ENCODE measurements at regions not wholly inside any gene's neighbourhood (a gene's known extent, or its start where the extent isn't known, plus 50 kb on each side); places are given as distances from the start of the nearest gene placed in this dataset.

DNA sequence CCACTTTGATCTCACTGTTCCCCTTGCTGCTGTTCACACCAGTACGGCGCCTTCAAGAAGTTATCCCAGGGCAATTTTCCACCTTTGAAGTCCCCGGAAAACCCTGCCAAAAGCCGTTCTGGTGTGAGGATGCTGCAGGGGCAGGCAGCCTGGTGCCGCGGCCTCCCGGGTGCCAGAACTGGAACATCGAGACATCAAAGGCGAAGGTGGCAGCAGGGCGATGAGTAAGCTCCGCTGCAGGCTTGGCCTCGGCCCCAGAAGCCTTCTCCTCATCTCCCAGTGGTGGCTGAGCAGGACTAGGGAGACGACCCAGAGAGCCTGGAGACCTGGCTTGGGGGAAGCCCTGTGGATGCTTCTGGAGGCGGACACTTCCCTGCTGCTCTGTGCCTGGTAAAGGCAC, 115.3 kb upstream of the MSX2 start:
- Mint-ChIP-seq H3K4me1 (ENCODE audit: low read depth) (no peaks in the 10 kb centered on the region), H3K36me3 (ENCODE audit: low read depth) (no peaks in the 10 kb centered on the region), H3K9me3 (ENCODE audit: insufficient read depth) (no peaks in the 10 kb centered on the region), H3K4me3 (no peak overlapping the region), H3K27ac (no peak overlapping the region), H3K27me3 (ENCODE audit: low read depth) (peaks cover 3% of the 10 kb centered on the region)
- CTCF ChIA-PET: no interaction called here
- no peak for ATAC-seq
- POLR2A ChIA-PET: no interaction called here
- no peak for DNase-seq

DNA sequence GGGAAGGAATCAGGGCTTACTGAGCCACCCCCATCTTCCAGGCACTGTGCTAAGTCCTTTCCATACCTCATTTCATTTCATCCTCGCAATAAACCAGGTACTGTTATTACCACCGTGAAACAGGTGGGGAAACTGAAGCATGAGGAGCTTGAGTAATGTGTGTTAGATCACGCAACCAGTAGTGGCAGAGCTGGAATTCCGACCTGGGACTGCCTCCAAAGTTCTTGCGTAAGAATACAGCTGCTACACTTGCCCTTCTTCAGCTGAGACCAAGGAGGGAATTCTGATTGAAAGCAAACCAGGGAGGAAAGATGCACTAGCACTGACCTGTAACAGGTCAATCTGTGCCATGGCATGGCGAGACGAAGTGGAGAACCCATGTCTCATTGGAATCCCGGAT, 113.4 kb upstream of the MSX2 start:
- ATAC-seq (no peak), DNase-seq (no peak)
- no peak overlapping the region for H3K27ac Mint-ChIP-seq
- no peaks in the 10 kb centered on the region for H3K4me1 Mint-ChIP-seq (ENCODE audit: low read depth)
- CTCF ChIA-PET: no interaction called here
- H3K9me3 Mint-ChIP-seq (ENCODE audit: insufficient read depth): no peaks in the 10 kb centered on the region
- H3K4me3 Mint-ChIP-seq: no peak overlapping the region
- H3K36me3 Mint-ChIP-seq (ENCODE audit: low read depth): no peaks in the 10 kb centered on the region
- peaks cover 3% of the 10 kb centered on the region for H3K27me3 Mint-ChIP-seq (ENCODE audit: low read depth)
- POLR2A ChIA-PET: no interaction called here

DNA sequence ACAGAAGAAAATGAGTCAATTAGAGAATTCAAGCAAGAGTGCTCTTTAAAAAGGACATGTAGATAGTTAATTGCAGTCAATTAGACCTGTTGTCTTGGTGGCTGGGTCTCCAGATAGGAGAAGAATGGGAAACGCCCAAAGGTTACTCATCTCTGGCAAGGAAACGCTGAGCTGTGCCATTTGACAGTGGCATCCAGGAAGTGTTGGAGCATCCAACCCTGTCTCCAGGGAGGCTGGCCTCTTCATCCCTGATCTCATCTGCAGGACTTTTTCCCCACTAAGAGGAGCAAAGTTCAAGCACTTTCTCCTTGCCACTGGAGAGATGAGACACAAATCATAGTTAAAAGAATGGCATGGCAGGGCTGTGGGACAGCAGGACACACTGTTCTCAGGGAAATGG, 111.7 kb upstream of the MSX2 start:
- DNase-seq (no peak), ATAC-seq (no peak)
- Mint-ChIP-seq H3K27me3 (ENCODE audit: low read depth) (no peaks in the 10 kb centered on the region), H3K9me3 (ENCODE audit: insufficient read depth) (no peaks in the 10 kb centered on the region), H3K4me1 (ENCODE audit: low read depth) (no peaks in the 10 kb centered on the region), H3K27ac (no peak overlapping the region), H3K36me3 (ENCODE audit: low read depth) (no peaks in the 10 kb centered on the region), H3K4me3 (no peak overlapping the region)
- CTCF ChIA-PET: no interaction called here
- POLR2A ChIA-PET: no interaction called here

DNA sequence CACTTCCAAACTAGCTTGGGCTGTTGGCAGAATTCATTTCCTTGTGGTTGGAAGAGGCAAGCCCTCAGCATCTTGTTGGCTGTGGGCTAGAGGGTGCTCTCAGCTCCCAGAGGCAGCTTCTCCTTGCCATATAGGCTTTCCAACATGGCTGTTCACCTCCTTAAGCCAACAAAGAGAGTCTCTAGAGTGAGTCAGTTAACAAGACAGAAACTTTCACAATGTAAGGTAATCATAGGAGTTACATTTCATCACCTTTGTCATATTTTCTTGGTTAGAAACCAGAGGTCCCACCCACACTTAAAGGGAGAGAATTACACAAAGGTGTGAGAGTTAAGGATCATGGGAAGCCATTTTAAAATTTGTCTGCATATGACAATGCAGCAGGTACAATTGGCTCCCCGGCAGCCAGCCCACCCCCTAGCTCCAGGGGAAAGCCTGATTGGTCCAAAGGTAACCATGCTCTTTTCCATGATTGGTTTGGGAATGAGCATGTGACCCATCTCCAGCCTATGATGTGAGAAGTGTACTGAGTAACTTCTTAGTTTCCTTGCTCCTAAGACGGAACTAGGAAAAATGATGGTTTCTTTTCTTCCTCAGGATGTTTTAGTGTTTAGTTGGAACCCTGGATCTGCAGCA, 109.8 kb upstream of the MSX2 start:
- CTCF ChIA-PET: interaction anchor here (1.0 kb wide), 1 partner anchor 50 kb away, joined by 3 read pairs; no protein-coding TSS in a partner anchor
- no peaks in the 10 kb centered on the region for H3K27me3 Mint-ChIP-seq (ENCODE audit: low read depth)
- no peaks in the 10 kb centered on the region for H3K4me1 Mint-ChIP-seq (ENCODE audit: low read depth)
- H3K27ac Mint-ChIP-seq: no peak overlapping the region
- no peak for ATAC-seq
- no peak for DNase-seq
- no peak overlapping the region for H3K4me3 Mint-ChIP-seq
- H3K9me3 Mint-ChIP-seq (ENCODE audit: insufficient read depth): no peaks in the 10 kb centered on the region
- POLR2A ChIA-PET: no interaction called here
- H3K36me3 Mint-ChIP-seq (ENCODE audit: low read depth): no peaks in the 10 kb centered on the region

DNA sequence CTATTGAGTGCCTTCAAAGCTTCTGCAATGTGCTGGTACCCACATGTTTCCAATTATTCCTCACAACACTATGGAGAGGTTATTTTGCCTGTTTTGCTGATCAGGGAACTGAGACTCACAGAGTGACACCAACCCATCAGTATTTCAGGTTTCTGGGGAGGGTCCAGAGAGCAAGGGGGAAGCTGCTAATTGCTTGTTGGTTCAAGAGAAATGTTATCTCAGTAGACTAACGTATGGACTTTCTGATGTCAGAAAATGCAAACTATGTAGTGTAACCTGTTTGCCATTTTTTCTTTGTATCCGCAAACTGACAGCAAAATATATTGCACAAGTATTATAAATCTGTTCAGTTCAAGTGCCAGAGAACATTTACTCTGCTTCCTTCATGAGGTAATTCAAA, 108.3 kb upstream of the MSX2 start:
- DNase-seq (no peak), ATAC-seq (no peak)
- Mint-ChIP-seq H3K27ac (no peak overlapping the region), H3K36me3 (ENCODE audit: low read depth) (no peaks in the 10 kb centered on the region), H3K4me1 (ENCODE audit: low read depth) (no peaks in the 10 kb centered on the region), H3K27me3 (ENCODE audit: low read depth) (no peaks in the 10 kb centered on the region), H3K4me3 (no peak overlapping the region), H3K9me3 (ENCODE audit: insufficient read depth) (no peaks in the 10 kb centered on the region)
- ChIA-PET CTCF (no interaction called here), POLR2A (no interaction called here)

DNA sequence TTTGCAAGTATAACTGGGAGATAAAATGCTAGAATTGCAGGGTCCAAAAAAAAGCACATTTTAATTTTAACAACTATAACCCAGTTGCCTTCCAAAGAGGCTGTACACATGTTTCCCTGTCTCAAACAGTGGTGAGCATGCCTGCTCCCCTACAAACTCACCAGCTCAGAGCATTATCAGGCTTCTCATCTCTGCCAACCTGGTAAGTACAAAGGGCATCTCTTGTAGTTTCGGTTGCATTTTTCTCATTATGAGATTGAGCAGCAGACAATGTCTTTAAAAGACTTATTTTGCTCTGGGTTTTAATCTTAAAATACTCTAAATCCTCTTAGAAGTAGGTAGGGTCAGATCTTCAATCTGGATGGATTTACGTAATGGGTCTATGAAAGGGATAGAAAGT, 107.1 kb upstream of the MSX2 start:
- DNase-seq (no peak), ATAC-seq (no peak)
- Mint-ChIP-seq H3K9me3 (ENCODE audit: insufficient read depth) (no peaks in the 10 kb centered on the region), H3K4me1 (ENCODE audit: low read depth) (no peaks in the 10 kb centered on the region), H3K4me3 (no peak overlapping the region), H3K27ac (no peak overlapping the region), H3K27me3 (ENCODE audit: low read depth) (no peaks in the 10 kb centered on the region), H3K36me3 (ENCODE audit: low read depth) (no peaks in the 10 kb centered on the region)
- CTCF ChIA-PET: no interaction called here
- POLR2A ChIA-PET: no interaction called here

DNA sequence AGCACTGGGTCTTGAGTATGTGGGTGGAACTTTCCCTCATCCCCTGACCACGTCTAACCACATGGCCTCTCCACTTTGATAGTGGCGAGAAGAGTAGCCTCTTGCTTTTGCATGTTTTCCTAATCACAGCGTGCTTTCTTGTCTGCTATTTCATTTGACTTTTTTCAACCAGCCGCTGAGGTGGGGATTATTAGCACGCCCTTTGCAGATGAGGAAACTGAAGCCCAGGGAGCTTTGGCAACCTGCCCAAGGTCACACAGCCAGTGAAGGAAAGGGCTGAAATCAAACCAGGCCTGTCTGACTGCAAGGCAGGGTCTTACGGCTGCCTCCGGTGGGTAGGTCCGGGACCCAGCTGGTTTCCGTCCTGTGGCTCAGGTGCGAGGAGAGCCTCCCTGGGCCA, 106.5 kb upstream of the MSX2 start:
- H3K27ac Mint-ChIP-seq: no peak overlapping the region
- POLR2A ChIA-PET: no interaction called here
- H3K36me3 Mint-ChIP-seq (ENCODE audit: low read depth): no peaks in the 10 kb centered on the region
- no peak for ATAC-seq
- no peaks in the 10 kb centered on the region for H3K27me3 Mint-ChIP-seq (ENCODE audit: low read depth)
- H3K9me3 Mint-ChIP-seq (ENCODE audit: insufficient read depth): no peaks in the 10 kb centered on the region
- CTCF ChIA-PET: no interaction called here
- no peak overlapping the region for H3K4me3 Mint-ChIP-seq
- no peaks in the 10 kb centered on the region for H3K4me1 Mint-ChIP-seq (ENCODE audit: low read depth)
- no peak for DNase-seq

DNA sequence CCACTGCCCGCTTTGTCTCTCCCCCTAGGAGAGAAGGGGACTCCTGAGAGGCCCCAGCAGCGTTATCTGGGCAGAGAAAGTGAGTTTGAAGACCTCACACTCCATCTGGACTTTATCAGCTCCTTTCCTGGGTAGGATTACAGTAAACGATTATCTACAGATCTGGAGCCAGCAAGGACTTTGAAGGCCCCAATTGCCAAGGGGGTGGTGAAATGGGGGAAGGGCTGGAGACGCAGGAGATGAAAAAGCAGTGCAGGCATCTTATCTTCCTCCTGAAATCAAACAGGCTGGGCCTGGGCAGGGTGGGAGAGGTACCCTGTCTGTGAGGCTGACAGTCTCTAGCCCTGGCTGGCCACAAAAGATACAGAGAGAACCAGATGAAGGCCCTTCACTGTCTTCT, 105.8 kb upstream of the MSX2 start:
- ATAC-seq: no peak
- no peak overlapping the region for H3K4me3 Mint-ChIP-seq
- no peaks in the 10 kb centered on the region for H3K27me3 Mint-ChIP-seq (ENCODE audit: low read depth)
- no peak overlapping the region for H3K27ac Mint-ChIP-seq
- no peaks in the 10 kb centered on the region for H3K36me3 Mint-ChIP-seq (ENCODE audit: low read depth)
- no peaks in the 10 kb centered on the region for H3K4me1 Mint-ChIP-seq (ENCODE audit: low read depth)
- no peak for DNase-seq
- CTCF ChIA-PET: no interaction called here
- POLR2A ChIA-PET: no interaction called here
- H3K9me3 Mint-ChIP-seq (ENCODE audit: insufficient read depth): no peaks in the 10 kb centered on the region

DNA sequence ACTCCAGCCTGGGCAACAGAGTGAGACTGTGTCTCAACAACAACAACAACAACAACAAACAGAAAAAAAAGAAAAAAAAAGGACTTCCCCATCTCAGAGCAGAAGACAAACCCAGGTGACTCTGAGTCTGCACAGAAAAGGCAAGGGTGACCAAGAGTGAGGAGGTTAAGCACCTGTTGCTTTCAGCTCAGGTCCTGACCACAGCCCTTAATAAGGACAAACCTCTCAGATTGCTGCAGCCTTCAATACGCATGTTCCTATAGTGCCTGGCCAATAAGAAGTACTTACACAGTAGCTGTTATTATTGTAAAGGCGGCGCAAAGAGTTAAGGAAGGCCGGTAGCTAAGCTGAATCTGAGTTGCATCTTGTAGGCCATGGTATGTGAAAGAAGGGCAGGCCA, 102.3 kb upstream of the MSX2 start:
- Mint-ChIP-seq H3K4me3 (no peak overlapping the region), H3K4me1 (ENCODE audit: low read depth) (no peaks in the 10 kb centered on the region), H3K9me3 (ENCODE audit: insufficient read depth) (no peaks in the 10 kb centered on the region), H3K27ac (no peak overlapping the region), H3K36me3 (ENCODE audit: low read depth) (no peaks in the 10 kb centered on the region), H3K27me3 (ENCODE audit: low read depth) (no peaks in the 10 kb centered on the region)
- ATAC-seq: no peak
- POLR2A ChIA-PET: no interaction called here
- CTCF ChIA-PET: no interaction called here
- DNase-seq: no peak

DNA sequence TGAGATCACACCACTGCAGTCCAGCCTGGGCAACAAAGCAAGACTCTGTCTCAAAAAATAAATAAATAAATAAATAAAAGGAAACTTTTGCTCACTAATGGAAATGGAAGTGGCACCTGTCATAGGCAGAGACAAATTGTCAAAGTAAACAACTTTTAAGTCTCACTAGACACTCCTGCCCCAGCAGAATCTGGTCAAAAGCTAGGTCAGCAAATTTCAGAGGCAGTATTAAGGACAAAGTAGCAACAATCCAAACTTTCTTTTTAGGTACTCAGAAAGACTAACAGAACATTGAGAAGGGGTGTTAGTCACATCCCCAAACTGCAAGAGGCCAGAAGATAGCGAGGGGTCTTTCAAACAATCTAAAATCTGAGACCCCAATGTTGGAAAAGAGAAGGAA, 101.4 kb upstream of the MSX2 start:
- CTCF ChIA-PET: no interaction called here
- no peak for ATAC-seq
- POLR2A ChIA-PET: no interaction called here
- no peak overlapping the region for H3K27ac Mint-ChIP-seq
- H3K4me1 Mint-ChIP-seq (ENCODE audit: low read depth): no peaks in the 10 kb centered on the region
- H3K36me3 Mint-ChIP-seq (ENCODE audit: low read depth): no peaks in the 10 kb centered on the region
- no peak for DNase-seq
- H3K4me3 Mint-ChIP-seq: no peak overlapping the region
- H3K27me3 Mint-ChIP-seq (ENCODE audit: low read depth): no peaks in the 10 kb centered on the region
- H3K9me3 Mint-ChIP-seq (ENCODE audit: insufficient read depth): no peaks in the 10 kb centered on the region

DNA sequence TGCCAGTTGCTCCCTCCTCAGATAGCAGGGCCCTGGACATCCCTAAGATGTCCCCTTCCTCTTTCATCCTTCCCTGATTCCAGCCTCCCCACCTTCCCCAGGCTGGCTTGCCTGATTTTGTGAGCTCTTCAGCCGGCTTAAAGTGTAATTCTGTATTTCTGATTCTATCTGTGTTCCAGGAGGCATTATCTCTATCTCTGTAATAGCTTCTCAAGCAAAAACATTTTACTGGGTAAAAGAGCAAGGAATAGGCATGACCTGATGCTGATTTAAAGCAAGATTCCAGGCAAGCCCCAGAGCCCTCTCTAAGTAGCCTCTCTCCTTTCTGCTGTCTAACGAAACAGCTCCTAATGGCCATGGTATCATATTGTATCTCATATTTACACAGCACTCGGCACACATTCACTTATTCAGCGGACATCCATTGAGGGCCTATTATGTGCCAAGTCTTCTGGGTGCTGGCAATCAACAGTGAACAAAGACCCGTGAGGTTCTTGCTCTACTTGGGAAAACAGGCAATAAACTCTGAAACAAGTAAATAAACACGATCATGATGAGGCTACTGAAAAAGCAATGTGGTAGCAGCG, 100.9 kb upstream of the MSX2 start:
- ChIA-PET CTCF (no interaction called here), POLR2A (no interaction called here)
- Mint-ChIP-seq H3K36me3 (ENCODE audit: low read depth) (no peaks in the 10 kb centered on the region), H3K27ac (no peak overlapping the region), H3K4me1 (ENCODE audit: low read depth) (no peaks in the 10 kb centered on the region), H3K9me3 (ENCODE audit: insufficient read depth) (no peaks in the 10 kb centered on the region), H3K27me3 (ENCODE audit: low read depth) (no peaks in the 10 kb centered on the region), H3K4me3 (no peak overlapping the region)
- DNase-seq (no peak), ATAC-seq (no peak)

DNA sequence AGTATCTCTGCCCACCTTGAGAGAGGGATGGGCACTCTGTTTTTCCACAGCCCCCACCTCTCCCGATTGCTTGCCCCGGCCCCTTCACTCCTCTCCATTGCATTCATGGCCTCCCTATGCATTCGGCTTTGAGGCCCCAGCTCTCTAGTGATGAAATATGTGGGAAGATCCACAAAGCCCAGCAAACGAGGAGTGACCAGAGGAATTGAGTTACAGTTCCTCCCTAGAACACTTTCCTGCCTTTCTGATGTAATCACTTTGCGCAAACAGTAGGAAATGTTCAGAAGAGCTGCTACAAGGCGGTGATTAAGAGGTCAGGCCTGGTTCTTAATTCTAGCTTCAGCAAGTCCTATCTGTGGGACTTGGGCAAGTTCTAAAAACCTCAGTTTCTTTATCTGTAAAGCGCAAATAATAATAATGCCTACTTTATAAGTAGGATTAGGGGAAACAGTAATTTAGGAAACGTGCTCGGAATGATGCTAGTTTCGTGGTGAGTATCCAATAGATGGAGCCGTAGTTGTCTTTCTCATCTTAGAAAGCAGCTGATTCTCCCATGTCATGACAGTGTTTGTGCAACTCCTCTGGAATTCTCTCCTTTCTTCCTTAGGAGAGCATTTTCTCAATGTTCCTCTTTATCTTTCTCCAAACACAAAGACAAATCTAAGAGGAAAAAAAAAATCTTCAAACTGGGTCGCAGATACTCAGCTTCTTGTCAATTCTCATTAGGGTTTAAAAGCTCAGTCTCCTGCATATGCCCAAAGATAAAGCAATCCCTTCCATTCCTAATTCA, 99.5 kb upstream of the MSX2 start:
- ChIA-PET POLR2A (no interaction called here), CTCF (no interaction called here)
- no peak overlapping the region for H3K27ac Mint-ChIP-seq
- H3K4me1 Mint-ChIP-seq (ENCODE audit: low read depth): no peaks in the 10 kb centered on the region
- ATAC-seq (no peak), DNase-seq (no peak)
- H3K4me3 Mint-ChIP-seq: no peak overlapping the region
- no peaks in the 10 kb centered on the region for H3K27me3 Mint-ChIP-seq (ENCODE audit: low read depth)
- no peaks in the 10 kb centered on the region for H3K9me3 Mint-ChIP-seq (ENCODE audit: insufficient read depth)
- H3K36me3 Mint-ChIP-seq (ENCODE audit: low read depth): no peaks in the 10 kb centered on the region

All from activated CD8-positive, alpha-beta T cell treated with anti-CD3 and anti-CD28 coated beads, Interleukin-2, amount 10 ng/mL, durations not matched to agents 7 days and 5 days (primary cell).